ENCODE measurements at regions not wholly inside any gene's neighbourhood (a gene's known extent, or its start where the extent isn't known, plus 50 kb on each side); places are given as distances from the start of the nearest gene placed in this dataset.

DNA sequence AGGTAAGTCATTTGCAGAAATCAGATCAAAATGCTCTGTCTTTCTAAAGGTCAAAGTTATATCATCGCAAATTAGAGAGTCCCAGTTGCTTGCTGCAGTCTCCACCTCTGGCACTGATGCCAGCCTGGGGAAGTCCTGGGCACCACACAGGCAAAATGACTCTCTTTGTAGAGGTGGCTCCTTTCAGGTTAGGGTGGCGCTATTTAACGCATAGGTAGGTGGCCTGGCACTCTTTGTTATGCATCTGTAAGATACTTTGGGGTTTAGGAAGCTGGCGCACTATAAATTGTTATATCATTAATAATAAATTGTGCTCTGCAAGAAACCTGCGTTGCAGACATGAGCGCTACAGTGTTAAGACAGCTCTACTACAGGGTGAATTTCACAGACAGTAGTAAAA lies 268.5 kb downstream of the ICOS start:
- TF ChIP-seq, protein P1, sequence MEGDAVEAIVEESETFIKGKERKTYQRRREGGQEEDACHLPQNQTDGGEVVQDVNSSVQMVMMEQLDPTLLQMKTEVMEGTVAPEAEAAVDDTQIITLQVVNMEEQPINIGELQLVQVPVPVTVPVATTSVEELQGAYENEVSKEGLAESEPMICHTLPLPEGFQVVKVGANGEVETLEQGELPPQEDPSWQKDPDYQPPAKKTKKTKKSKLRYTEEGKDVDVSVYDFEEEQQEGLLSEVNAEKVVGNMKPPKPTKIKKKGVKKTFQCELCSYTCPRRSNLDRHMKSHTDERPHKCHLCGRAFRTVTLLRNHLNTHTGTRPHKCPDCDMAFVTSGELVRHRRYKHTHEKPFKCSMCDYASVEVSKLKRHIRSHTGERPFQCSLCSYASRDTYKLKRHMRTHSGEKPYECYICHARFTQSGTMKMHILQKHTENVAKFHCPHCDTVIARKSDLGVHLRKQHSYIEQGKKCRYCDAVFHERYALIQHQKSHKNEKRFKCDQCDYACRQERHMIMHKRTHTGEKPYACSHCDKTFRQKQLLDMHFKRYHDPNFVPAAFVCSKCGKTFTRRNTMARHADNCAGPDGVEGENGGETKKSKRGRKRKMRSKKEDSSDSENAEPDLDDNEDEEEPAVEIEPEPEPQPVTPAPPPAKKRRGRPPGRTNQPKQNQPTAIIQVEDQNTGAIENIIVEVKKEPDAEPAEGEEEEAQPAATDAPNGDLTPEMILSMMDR (IDR thresholded peaks at IDR 0.05): no peak
- no peak for TF ChIP-seq POLR2A (IDR thresholded peaks at IDR 0.05)

All from lower leg skin (tissue), 3 donors.